ENCODE measurements at regions not wholly inside any gene's neighbourhood (a gene's known extent, or its start where the extent isn't known, plus 50 kb on each side); places are given as distances from the start of the nearest gene placed in this dataset.

- TF ChIP-seq ZNF133 (tag by site-specific recombination; IDR thresholded peaks at IDR 0.05) (no peak), ZNF776 (tag by site-specific recombination; IDR thresholded peaks at IDR 0.05; ENCODE audit: borderline replicate concordance) (no peak), ZNF426 (tag by site-specific recombination; IDR thresholded peaks at IDR 0.05) (no peak), ZNF274 (IDR thresholded peaks at IDR 0.05; ENCODE audit: low read length) (no peak), ZNF274 (tag by site-specific recombination; IDR thresholded peaks at IDR 0.05; ENCODE audit: borderline replicate concordance) (no peak), ZNF707 (tag by site-specific recombination; IDR thresholded peaks at IDR 0.05) (no peak), ZNF580 (tag by site-specific recombination; IDR thresholded peaks at IDR 0.05) (no peak), ZNF140 (tag by site-specific recombination; IDR thresholded peaks at IDR 0.05) (no peak), CTCF (tag by site-specific recombination; IDR thresholded peaks at IDR 0.05) (no peak), SCRT1 (tag by site-specific recombination; IDR thresholded peaks at IDR 0.05; ENCODE audit: borderline replicate concordance) (no peak), ZNF785 (tag by site-specific recombination; IDR thresholded peaks at IDR 0.05) (no peak)
Measured at GRCh38 chr2:53610260-53610659, 157.3 kb upstream of the CHAC2 start.
